GM19438 (cell line): ENCODE measurements at regions not wholly inside any gene's neighbourhood (a gene's known extent, or its start where the extent isn't known, plus 50 kb on each side); places are given as distances from the start of the nearest gene placed in this dataset.
"Not testable (repeated sequence)": the region's sequence is repeated elsewhere in the genome, so short reads cannot be mapped to it uniquely, and the experiment has no call there.

Experiments
- ATAC-seq: cut with Tn5 transposase; IDR thresholded peaks from one replicate; pipeline ENCODE4 v1.9.1; 2021; ENCODE audit warnings: low read depth; ENCODE audit not compliant: unreplicated experiment

- ATAC-seq, result no peak
Measured at GRCh38 chr3:176879710-176880109, 317.6 kb downstream of the TBL1XR1 start.

- no peak for ATAC-seq
Measured at GRCh38 chr3:176873261-176873660, 324.0 kb downstream of the TBL1XR1 start.

GRCh38 chr3:176872771-176873209, 324.5 kb downstream of the TBL1XR1 start:
- peak; percentile 93 for ATAC-seq

GRCh38 chr3:176870451-176870850, 326.8 kb downstream of the TBL1XR1 start:
- ATAC-seq, result no peak

GRCh38 chr3:176867681-176868663, 329.3 kb downstream of the TBL1XR1 start:
- no peak for ATAC-seq

- ATAC-seq, result no peak
Measured at GRCh38 chr3:176861137-176861536, 336.1 kb downstream of the TBL1XR1 start.

- ATAC-seq, result no peak
Measured at GRCh38 chr3:176856721-176857120, 340.6 kb downstream of the TBL1XR1 start.

GRCh38 chr3:176855901-176856486, 341.3 kb downstream of the TBL1XR1 start:
- no peak for ATAC-seq

- ATAC-seq, result no peak
Measured at GRCh38 chr3:176855213-176855612, 342.1 kb downstream of the TBL1XR1 start.

GRCh38 chr3:176850498-176850897, 346.8 kb downstream of the TBL1XR1 start:
- no peak for ATAC-seq

- no peak for ATAC-seq
Measured at GRCh38 chr3:176848431-176849214, 348.7 kb downstream of the TBL1XR1 start.

- ATAC-seq, result no peak
Measured at GRCh38 chr3:176842914-176843313, 354.4 kb downstream of the TBL1XR1 start.

GRCh38 chr3:176840641-176841286, 356.5 kb downstream of the TBL1XR1 start:
- ATAC-seq, result no peak

GRCh38 chr3:176839901-176840300, 357.4 kb downstream of the TBL1XR1 start:
- ATAC-seq, result no peak

- no peak for ATAC-seq
Measured at GRCh38 chr3:176839466-176839865, 357.8 kb downstream of the TBL1XR1 start.

GRCh38 chr3:176827244-176827643, 370.0 kb downstream of the TBL1XR1 start:
- not testable (repeated sequence) for ATAC-seq

- ATAC-seq, result no peak
Measured at GRCh38 chr3:176824811-176825210, 372.5 kb downstream of the TBL1XR1 start.

GRCh38 chr3:176820764-176821163, 376.5 kb downstream of the TBL1XR1 start:
- no peak for ATAC-seq

GRCh38 chr3:176816937-176817336, 380.3 kb downstream of the TBL1XR1 start:
- no peak for ATAC-seq

- ATAC-seq, result peak; percentile 89
Measured at GRCh38 chr3:176814285-176814684, 383.0 kb downstream of the TBL1XR1 start.
